CD14-positive monocyte (primary cell): ENCODE measurements at regions not wholly inside any gene's neighbourhood (a gene's known extent, or its start where the extent isn't known, plus 50 kb on each side); places are given as distances from the start of the nearest gene placed in this dataset.
"Not testable (repeated sequence)": the region's sequence is repeated elsewhere in the genome, so short reads cannot be mapped to it uniquely, and the experiment has no call there.

ENCODE experiments used
- DNase-seq, 3 donors: peaks; one replicate each; pipeline ENCODE4 v3.0.0-alpha.2; 2011 to 2022
- H2AFZ ChIP-seq: 2 replicates; pipeline ENCODE4 v1.6.0; 2012; ENCODE audit warnings: mild to moderate bottlenecking, low read depth, low read length, inconsistent platforms; ENCODE audit not compliant: insufficient read depth, poor library complexity, severe bottlenecking
- H3K27ac ChIP-seq, 2 donors: 1 replicate in 1 of 2; 2 replicates in 1 of 2; pipeline ENCODE4 v1.5.1; 2012 to 2013; ENCODE audit warnings: low read length in 2 of 2, control low read depth in 1 of 2, inconsistent platforms in 1 of 2, low read depth in 1 of 2, mild to moderate bottlenecking in 1 of 2
- H3K27me3 ChIP-seq, 2 donors: one replicate each; pipeline versions ENCODE4 v1.6.0 to v1.6.1; 2011 to 2013; ENCODE audit warnings: low read length in 2 of 2; ENCODE audit not compliant: control insufficient read depth in 2 of 2, insufficient read depth in 2 of 2
- H3K36me3 ChIP-seq, 2 donors: replicated peaks in 1 of 2; 1 replicate in 1 of 2; 2 replicates in 1 of 2; pipeline versions ENCODE4 v1.5.1 to v1.6.1; 2012 to 2013; ENCODE audit warnings: low read length in 2 of 2, control low read depth in 1 of 2, inconsistent platforms in 1 of 2, mild to moderate bottlenecking in 1 of 2; ENCODE audit not compliant: insufficient read depth in 2 of 2, control insufficient read depth in 1 of 2
- H3K4me1 ChIP-seq, 2 donors: 1 replicate in 1 of 2; 2 replicates in 1 of 2; pipeline versions ENCODE4 v1.5.1 to v1.6.1; 2012 to 2013; ENCODE audit warnings: low read length in 2 of 2, control low read depth in 1 of 2, inconsistent platforms in 1 of 2, mild to moderate bottlenecking in 1 of 2, moderate library complexity in 1 of 2; ENCODE audit not compliant: insufficient read depth in 2 of 2, control insufficient read depth in 1 of 2
- H3K4me2 ChIP-seq: replicated peaks from 2 replicates; pipeline ENCODE3; 2012; ENCODE audit warnings: low read length, moderate library complexity, mild to moderate bottlenecking; ENCODE audit not compliant: poor library complexity, severe bottlenecking; ENCODE audit errors: extremely low read depth
- H3K4me3 ChIP-seq, 3 experiments: fragments of 200-600 bp in 1 of 3; sonication (generic) in 1 of 3; replicated peaks in 1 of 3; 1 replicate in 2 of 3; 2 replicates in 1 of 3; pipeline ENCODE4 v1.5.1; 2011 to 2013; ENCODE audit warnings: low read length in 3 of 3, mild to moderate bottlenecking in 3 of 3, control low read depth in 2 of 3, low read depth in 2 of 3, inconsistent platforms in 1 of 3, moderate library complexity in 1 of 3
- H3K79me2 ChIP-seq: 2 replicates; pipeline ENCODE4 v1.6.0; 2012; ENCODE audit warnings: mild to moderate bottlenecking, control low read depth, inconsistent platforms, low read length, moderate library complexity; ENCODE audit not compliant: insufficient read depth
- H3K9ac ChIP-seq: 2 replicates; pipeline ENCODE4 v1.6.0; 2017; ENCODE audit warnings: low read length, mild to moderate bottlenecking; ENCODE audit not compliant: insufficient read depth, poor library complexity, severe bottlenecking
- H3K9me3 ChIP-seq, 2 donors: replicated peaks in 1 of 2; 1 replicate in 1 of 2; 2 replicates in 1 of 2; pipeline versions ENCODE4 v1.5.1 to v1.6.1; 2012 to 2013; ENCODE audit warnings: low read length in 2 of 2, control low read depth in 1 of 2; ENCODE audit not compliant: control insufficient read depth in 1 of 2, insufficient read depth in 1 of 2
- H4K20me1 ChIP-seq: 2 replicates; pipeline ENCODE4 v1.6.0; 2012; ENCODE audit warnings: mild to moderate bottlenecking, low read length, control low read depth, moderate library complexity; ENCODE audit not compliant: insufficient read depth
- H3K27ac Mint-ChIP-seq, 7 donors: one replicate each; pipeline ENCODE4 v1.8.0; 2020; ENCODE audit warnings: mild to moderate bottlenecking in 7 of 7, mixed read lengths in 7 of 7, moderate library complexity in 6 of 7, inconsistent platforms in 2 of 7
- H3K27me3 Mint-ChIP-seq, 3 donors: one replicate each; pipeline ENCODE4 v1.8.0; 2021 to 2022; ENCODE audit warnings: low read depth in 3 of 3, mild to moderate bottlenecking in 3 of 3, mixed read lengths in 3 of 3, moderate library complexity in 3 of 3, inconsistent platforms in 1 of 3
- H3K36me3 Mint-ChIP-seq, 2 donors: one replicate each; pipeline ENCODE4 v1.8.0; 2020; ENCODE audit warnings: mixed read lengths in 2 of 2, inconsistent platforms in 1 of 2, mild to moderate bottlenecking in 1 of 2
- H3K4me1 Mint-ChIP-seq: one replicate; pipeline ENCODE4 v1.8.0; 2020; ENCODE audit warnings: mild to moderate bottlenecking, mixed read lengths
- H3K4me3 Mint-ChIP-seq, 2 donors: one replicate each; pipeline ENCODE4 v1.8.0; 2020; ENCODE audit warnings: mild to moderate bottlenecking in 2 of 2, mixed read lengths in 2 of 2, moderate library complexity in 1 of 2
- H3K9me3 Mint-ChIP-seq, 7 donors: one replicate each; pipeline ENCODE4 v1.8.0; 2020 to 2022; ENCODE audit warnings: mixed read lengths in 7 of 7, mild to moderate bottlenecking in 6 of 7, moderate library complexity in 6 of 7, inconsistent platforms in 2 of 7
- WGBS: methylation state at CpG from one replicate; pipeline ENCODE4 v1.1.5; 2013; ENCODE audit warnings: missing lambda C conversion rate; ENCODE audit not compliant: insufficient coverage; 5-methylcytosine and 5-hydroxymethylcytosine counted together
- intact Hi-C, 2 donors: fragments of 100-400 bp; cut with micrococcal nuclease; formaldehyde crosslinking; loops; one replicate each; pipeline versions ENCODE4 v1.15.0 to v1.15.1; 2023
- TF ChIP-seq, protein P1 (sequence below): fragments of 200-600 bp; IDR thresholded peaks from one replicate; pipeline ENCODE4 v1.8.0; 2022; ENCODE audit warnings: antibody characterized with exemption, mild to moderate bottlenecking

DNA sequence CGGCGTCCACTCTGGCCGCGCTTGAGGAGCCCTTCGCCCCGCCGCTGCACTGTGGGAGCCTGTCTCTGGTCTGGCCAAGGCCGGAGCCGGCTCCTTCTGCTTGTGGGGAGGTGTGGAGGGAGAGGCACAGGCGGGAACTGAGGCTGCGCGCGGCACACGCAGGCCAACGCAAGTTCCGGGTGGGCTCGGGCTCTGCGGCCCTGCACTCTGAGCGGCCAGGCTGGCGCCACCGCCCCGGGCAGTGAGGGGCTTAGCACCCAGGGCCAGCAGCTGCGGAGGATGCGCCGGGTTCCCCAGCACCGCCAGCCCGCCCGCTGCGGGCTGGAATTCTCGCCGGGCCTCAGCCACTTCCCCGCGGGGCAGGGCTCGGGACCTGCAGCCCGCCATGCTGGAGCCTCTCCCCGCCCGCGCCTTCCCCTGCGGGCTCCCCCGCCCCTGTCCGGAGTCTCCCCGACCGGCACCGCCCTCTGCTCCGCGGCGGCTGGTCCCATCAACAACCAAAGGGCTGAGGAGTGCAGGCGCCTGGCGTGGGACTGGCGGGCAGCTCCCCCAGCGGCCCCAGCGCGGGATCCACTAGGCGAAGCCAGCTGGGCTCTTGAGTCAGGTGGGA lies 921.2 kb upstream of the FOXG1 start:
- Mint-ChIP-seq H3K36me3 (no peaks in the 10 kb centered on the region), H3K9me3 (peaks cover 0 to 6% (median 4%) of the 10 kb centered on the region in 7 donors), H3K4me3 (no peak overlapping the region), H3K4me1 (no peaks in the 10 kb centered on the region), H3K27ac (no peak overlapping the region), H3K27me3 (peaks cover 0 to 2% (median 0%) of the 10 kb centered on the region in 3 donors)
- Histone ChIP-seq H3K27ac (no peak overlapping the region), H3K36me3 (no peaks in the 10 kb centered on the region), H3K27me3 (no peaks in the 10 kb centered on the region), H3K4me1 (no peaks in the 10 kb centered on the region), H3K4me3 (no peak overlapping the region), H3K4me2 (no peak overlapping the region), H4K20me1 (no peaks in the 10 kb centered on the region), H3K79me2 (no peaks in the 10 kb centered on the region), H3K9me3 (peaks cover 0 to 8% of the 10 kb centered on the region in 2 donors), H2AFZ (no peak overlapping the region), H3K9ac (no peak overlapping the region)
- WGBS: 96% methylated on average over 48 of the region's 54 CpGs
- TF ChIP-seq, protein P1, sequence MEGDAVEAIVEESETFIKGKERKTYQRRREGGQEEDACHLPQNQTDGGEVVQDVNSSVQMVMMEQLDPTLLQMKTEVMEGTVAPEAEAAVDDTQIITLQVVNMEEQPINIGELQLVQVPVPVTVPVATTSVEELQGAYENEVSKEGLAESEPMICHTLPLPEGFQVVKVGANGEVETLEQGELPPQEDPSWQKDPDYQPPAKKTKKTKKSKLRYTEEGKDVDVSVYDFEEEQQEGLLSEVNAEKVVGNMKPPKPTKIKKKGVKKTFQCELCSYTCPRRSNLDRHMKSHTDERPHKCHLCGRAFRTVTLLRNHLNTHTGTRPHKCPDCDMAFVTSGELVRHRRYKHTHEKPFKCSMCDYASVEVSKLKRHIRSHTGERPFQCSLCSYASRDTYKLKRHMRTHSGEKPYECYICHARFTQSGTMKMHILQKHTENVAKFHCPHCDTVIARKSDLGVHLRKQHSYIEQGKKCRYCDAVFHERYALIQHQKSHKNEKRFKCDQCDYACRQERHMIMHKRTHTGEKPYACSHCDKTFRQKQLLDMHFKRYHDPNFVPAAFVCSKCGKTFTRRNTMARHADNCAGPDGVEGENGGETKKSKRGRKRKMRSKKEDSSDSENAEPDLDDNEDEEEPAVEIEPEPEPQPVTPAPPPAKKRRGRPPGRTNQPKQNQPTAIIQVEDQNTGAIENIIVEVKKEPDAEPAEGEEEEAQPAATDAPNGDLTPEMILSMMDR: no peak
- intact Hi-C loops: no loop called here
- DNase-seq: no peak

DNA sequence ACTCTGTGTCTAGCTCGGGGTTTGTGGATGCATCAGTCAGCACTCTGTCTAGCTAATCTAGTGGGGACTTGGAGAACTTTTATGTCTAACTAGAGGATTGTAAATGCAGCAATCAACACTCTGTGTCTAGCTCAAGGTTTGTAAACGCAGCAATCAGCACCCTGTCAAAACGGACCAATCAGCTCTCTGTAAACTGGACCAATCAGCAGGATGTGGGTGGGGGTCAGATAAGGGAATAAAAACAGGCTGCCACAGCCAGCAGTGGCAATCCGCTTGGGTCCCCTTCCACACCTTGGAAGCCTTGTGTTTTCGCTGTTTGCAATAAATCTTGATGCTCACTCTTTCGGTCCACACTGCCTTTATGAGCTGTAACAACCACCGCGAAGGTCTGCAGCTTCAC lies 920.7 kb upstream of the FOXG1 start:
- no peak overlapping the region for H3K4me2 ChIP-seq
- TF ChIP-seq, protein P1: no peak
- no peaks in the 10 kb centered on the region for H3K36me3 ChIP-seq
- H3K4me1 ChIP-seq: no peaks in the 10 kb centered on the region
- H3K4me3 ChIP-seq: no peak overlapping the region
- H3K27ac ChIP-seq: no peak overlapping the region
- no peaks in the 10 kb centered on the region for H4K20me1 ChIP-seq
- Mint-ChIP-seq H3K36me3 (no peaks in the 10 kb centered on the region), H3K27ac (no peak overlapping the region), H3K4me1 (no peaks in the 10 kb centered on the region), H3K27me3 (peaks cover 0 to 2% (median 0%) of the 10 kb centered on the region in 3 donors), H3K9me3 (peaks cover 0 to 6% (median 4%) of the 10 kb centered on the region in 7 donors), H3K4me3 (no peak overlapping the region)
- 94% methylated on average over 8 of the region's 8 CpGs for WGBS
- no peaks in the 10 kb centered on the region for H3K27me3 ChIP-seq
- no peak overlapping the region for H3K9ac ChIP-seq
- no peaks in the 10 kb centered on the region for H3K79me2 ChIP-seq
- H2AFZ ChIP-seq: no peak overlapping the region
- no peak for DNase-seq
- intact Hi-C loops: no loop called here
- H3K9me3 ChIP-seq: peaks cover 0 to 8% of the 10 kb centered on the region in 2 donors

DNA sequence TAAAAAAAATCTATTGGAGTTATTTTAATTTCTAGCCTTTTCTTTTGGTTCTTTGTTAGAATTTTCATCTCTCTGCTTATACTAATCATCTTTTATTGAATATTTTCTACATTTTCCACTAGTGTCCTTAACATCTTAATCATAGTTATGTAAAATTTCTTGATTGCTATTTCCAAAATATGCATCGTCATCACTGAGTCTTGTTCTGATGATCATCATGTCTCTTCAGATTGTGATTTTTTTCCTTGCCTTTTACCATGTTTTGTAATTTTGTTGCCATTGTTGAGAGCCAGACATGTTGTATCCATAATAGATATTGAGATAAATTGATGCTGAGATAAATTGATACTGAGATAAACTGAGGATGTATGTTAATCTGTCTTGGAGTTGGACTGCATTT lies 919.1 kb upstream of the FOXG1 start:
- H3K27me3 Mint-ChIP-seq, H3K4me1 ChIP-seq, H3K9ac ChIP-seq, DNase-seq, H4K20me1 ChIP-seq, H3K4me2 ChIP-seq, H3K27me3 ChIP-seq, H3K4me3 Mint-ChIP-seq, H3K4me1 Mint-ChIP-seq, H3K27ac ChIP-seq, H3K36me3 Mint-ChIP-seq, H3K36me3 ChIP-seq, H3K4me3 ChIP-seq, H3K9me3 Mint-ChIP-seq, H2AFZ ChIP-seq, H3K9me3 ChIP-seq, intact Hi-C loops, H3K27ac Mint-ChIP-seq, H3K79me2 ChIP-seq: not testable (repeated sequence)
- no CpG with 5 or more reads among the region's 1 CpG for WGBS
